OCI-LY1 (cell line): ENCODE measurements at regions not wholly inside any gene's neighbourhood (a gene's known extent, or its start where the extent isn't known, plus 50 kb on each side); places are given as distances from the start of the nearest gene placed in this dataset.

ENCODE experiments used
- H2AFZ ChIP-seq: fragments of 200-600 bp; sonication (generic), shearing (Covaris generic); 2 replicates; pipeline ENCODE4 v1.6.0; 2014; ENCODE audit warnings: antibody characterized with exemption, mild to moderate bottlenecking, low read length
- H3F3A ChIP-seq: fragments of 200-600 bp; sonication (generic), shearing (Covaris generic); 2 replicates; pipeline ENCODE4 v1.6.0; 2014; ENCODE audit warnings: mild to moderate bottlenecking, antibody characterized with exemption, low read length, moderate library complexity; ENCODE audit not compliant: insufficient read depth
- H3K27ac ChIP-seq: fragments of 200-600 bp; sonication (generic); 2 replicates; pipeline ENCODE4 v1.5.1; 2014; ENCODE audit warnings: low read length, mixed run types, mild to moderate bottlenecking, low read depth; ENCODE audit not compliant: poor library complexity, severe bottlenecking
- H3K27me3 ChIP-seq: fragments of 200-600 bp; sonication (generic); 2 replicates; pipeline ENCODE4 v1.6.0; 2014; ENCODE audit warnings: antibody characterized with exemption, mild to moderate bottlenecking, low read length, moderate library complexity; ENCODE audit not compliant: insufficient read depth
- H3K36me3 ChIP-seq: fragments of 200-600 bp; sonication (generic); 2 replicates; pipeline ENCODE4 v1.6.1; 2014; ENCODE audit warnings: mild to moderate bottlenecking, antibody characterized with exemption, low read length, moderate library complexity, mixed read lengths; ENCODE audit not compliant: insufficient read depth
- H3K4me1 ChIP-seq: fragments of 200-600 bp; sonication (generic); 2 replicates; pipeline ENCODE4 v1.5.1; 2014; ENCODE audit warnings: mild to moderate bottlenecking, low read length, moderate library complexity; ENCODE audit not compliant: insufficient read depth, severe bottlenecking
- H3K4me2 ChIP-seq: fragments of 200-600 bp; sonication (generic), shearing (Covaris generic); 2 replicates; pipeline ENCODE4 v1.6.1; 2014; ENCODE audit warnings: low read length
- H3K4me3 ChIP-seq: fragments of 200-600 bp; sonication (generic); 2 replicates; pipeline ENCODE4 v1.5.1; 2014; ENCODE audit warnings: low read length, low read depth, mild to moderate bottlenecking, mixed read lengths; ENCODE audit not compliant: poor library complexity, severe bottlenecking
- H3K79me2 ChIP-seq: fragments of 200-600 bp; shearing (Covaris generic); 2 replicates; pipeline ENCODE4 v1.6.1; 2016; ENCODE audit warnings: mixed run types, low read length, mixed read lengths; ENCODE audit not compliant: insufficient read depth
- H3K9ac ChIP-seq: fragments of 200-600 bp; sonication (generic), shearing (Covaris generic); 2 replicates; pipeline ENCODE4 v1.6.1; 2014; ENCODE audit warnings: mild to moderate bottlenecking, low read length, mixed read lengths
- H3K9me2 ChIP-seq: fragments of 200-600 bp; sonication (generic), shearing (Covaris generic); 2 replicates; pipeline ENCODE4 v1.6.1; 2014; ENCODE audit warnings: low read depth, mild to moderate bottlenecking, low read length, mixed read lengths
- H3K9me3 ChIP-seq: fragments of 200-600 bp; shearing (Covaris generic); 2 replicates; pipeline ENCODE4 v1.6.1; 2014; ENCODE audit warnings: low read length, mixed read lengths
- H4K20me1 ChIP-seq: fragments of 200-600 bp; sonication (generic), shearing (Covaris generic); 2 replicates; pipeline ENCODE4 v1.6.0; 2016; ENCODE audit warnings: mild to moderate bottlenecking, low read length; ENCODE audit not compliant: insufficient read depth
- EZH2 ChIP-seq: fragments of 200-600 bp; sonication (generic), shearing (Covaris generic); IDR thresholded peaks from 2 replicates; pipeline ENCODE4 v1.8.0; 2017; ENCODE audit warnings: borderline replicate concordance, mixed run types, mild to moderate bottlenecking, antibody characterized with exemption, low read length, moderate library complexity, mixed read lengths
- TF ChIP-seq, protein P1 (sequence below): fragments of 200-600 bp; sonication (generic), shearing (Covaris generic); IDR thresholded peaks from 2 replicates; pipeline ENCODE4 v1.5.1; 2017; ENCODE audit warnings: mild to moderate bottlenecking, antibody characterized with exemption, low read length, moderate library complexity, mixed read lengths

DNA sequence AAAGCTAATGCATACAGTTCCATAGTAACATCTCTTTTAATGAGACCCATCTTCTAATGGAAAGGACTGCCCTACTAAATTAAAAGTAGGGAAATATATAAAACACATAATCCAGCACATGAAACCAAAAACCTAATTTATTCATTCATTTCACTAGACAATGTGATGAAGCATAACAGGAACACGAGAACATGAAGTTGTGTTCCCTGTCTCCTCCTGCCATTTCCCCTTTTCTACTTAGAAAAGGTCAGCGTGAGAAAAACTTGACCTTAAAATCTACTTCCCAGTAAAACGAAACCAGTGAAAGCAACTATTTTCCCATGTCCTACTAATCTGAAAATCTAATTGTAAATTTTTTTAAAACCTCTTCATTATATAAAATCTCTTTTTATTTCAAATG is 847.5 kb downstream of the TLE1 start:
- H3K79me2 ChIP-seq, result no peaks in the 10 kb centered on the region
- H3K4me2 ChIP-seq, result no peak overlapping the region
- H3K4me3 ChIP-seq, result no peak overlapping the region
- H3K27ac ChIP-seq, result no peak overlapping the region
- no peak overlapping the region for H3K9ac ChIP-seq
- H2AFZ ChIP-seq, result no peak overlapping the region
- no peaks in the 10 kb centered on the region for H3K9me3 ChIP-seq
- no peaks in the 10 kb centered on the region; the same call in 1 of the 2 replicates for H3K27me3 ChIP-seq
- H4K20me1 ChIP-seq, result no peaks in the 10 kb centered on the region
- no peaks in the 10 kb centered on the region for H3K4me1 ChIP-seq
- TF ChIP-seq, protein P1, sequence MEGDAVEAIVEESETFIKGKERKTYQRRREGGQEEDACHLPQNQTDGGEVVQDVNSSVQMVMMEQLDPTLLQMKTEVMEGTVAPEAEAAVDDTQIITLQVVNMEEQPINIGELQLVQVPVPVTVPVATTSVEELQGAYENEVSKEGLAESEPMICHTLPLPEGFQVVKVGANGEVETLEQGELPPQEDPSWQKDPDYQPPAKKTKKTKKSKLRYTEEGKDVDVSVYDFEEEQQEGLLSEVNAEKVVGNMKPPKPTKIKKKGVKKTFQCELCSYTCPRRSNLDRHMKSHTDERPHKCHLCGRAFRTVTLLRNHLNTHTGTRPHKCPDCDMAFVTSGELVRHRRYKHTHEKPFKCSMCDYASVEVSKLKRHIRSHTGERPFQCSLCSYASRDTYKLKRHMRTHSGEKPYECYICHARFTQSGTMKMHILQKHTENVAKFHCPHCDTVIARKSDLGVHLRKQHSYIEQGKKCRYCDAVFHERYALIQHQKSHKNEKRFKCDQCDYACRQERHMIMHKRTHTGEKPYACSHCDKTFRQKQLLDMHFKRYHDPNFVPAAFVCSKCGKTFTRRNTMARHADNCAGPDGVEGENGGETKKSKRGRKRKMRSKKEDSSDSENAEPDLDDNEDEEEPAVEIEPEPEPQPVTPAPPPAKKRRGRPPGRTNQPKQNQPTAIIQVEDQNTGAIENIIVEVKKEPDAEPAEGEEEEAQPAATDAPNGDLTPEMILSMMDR, result no peak
- TF ChIP-seq EZH2, result no peak
- no peaks in the 10 kb centered on the region for H3K9me2 ChIP-seq
- H3F3A ChIP-seq, result no peaks in the 10 kb centered on the region
- H3K36me3 ChIP-seq, result no peaks in the 10 kb centered on the region

DNA sequence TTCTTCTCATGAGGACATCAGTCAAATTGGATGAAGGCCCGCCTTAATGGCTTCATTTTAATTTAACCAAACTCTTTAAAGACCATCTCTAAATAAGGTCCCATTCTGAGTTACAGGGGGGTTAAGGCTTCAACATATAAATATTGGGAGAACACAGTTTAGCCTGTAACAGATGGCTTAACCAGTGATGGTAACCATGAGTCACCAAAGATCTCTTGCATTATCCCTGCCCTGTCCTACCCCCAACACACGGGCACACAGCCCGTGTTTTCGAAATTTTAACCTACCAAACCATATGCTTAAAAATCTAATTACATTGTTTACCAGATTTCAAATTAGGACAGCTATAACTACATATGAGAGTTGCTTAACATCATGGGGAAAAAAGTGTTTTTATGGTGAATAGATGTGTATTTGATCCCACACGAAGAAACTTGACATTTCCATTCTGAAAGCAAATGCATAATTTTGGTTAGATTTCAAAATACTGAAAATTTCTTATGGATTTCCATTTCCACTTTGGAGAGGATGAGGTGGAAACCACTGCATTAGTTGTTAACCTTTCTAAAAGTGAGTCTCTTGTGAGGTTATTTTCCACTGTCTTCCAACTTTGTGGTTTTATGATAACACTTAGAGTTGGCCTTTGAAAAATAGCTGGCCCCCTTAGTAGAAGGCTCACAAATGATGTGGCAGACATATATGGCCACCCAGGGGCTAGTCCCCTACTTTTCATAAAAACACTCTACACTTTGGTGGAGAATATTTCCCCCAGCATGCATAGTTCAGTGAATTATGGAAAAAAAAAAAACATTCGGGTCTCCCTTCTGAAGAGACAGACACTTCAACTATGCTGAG is 849.3 kb downstream of the TLE1 start:
- H3K9ac ChIP-seq, result no peak overlapping the region
- no peak overlapping the region for H3K4me2 ChIP-seq
- no peak for TF ChIP-seq EZH2
- TF ChIP-seq, protein P1, result no peak
- H3K4me1 ChIP-seq, result no peaks in the 10 kb centered on the region
- H3K27me3 ChIP-seq, result no peaks in the 10 kb centered on the region; the same call in 1 of the 2 replicates
- no peaks in the 10 kb centered on the region for H3F3A ChIP-seq
- H3K4me3 ChIP-seq, result no peak overlapping the region
- no peaks in the 10 kb centered on the region for H3K9me3 ChIP-seq
- no peak overlapping the region for H3K27ac ChIP-seq
- no peaks in the 10 kb centered on the region for H3K79me2 ChIP-seq
- H3K36me3 ChIP-seq, result no peaks in the 10 kb centered on the region
- H4K20me1 ChIP-seq, result no peaks in the 10 kb centered on the region
- H3K9me2 ChIP-seq, result no peaks in the 10 kb centered on the region
- H2AFZ ChIP-seq, result no peak overlapping the region

DNA sequence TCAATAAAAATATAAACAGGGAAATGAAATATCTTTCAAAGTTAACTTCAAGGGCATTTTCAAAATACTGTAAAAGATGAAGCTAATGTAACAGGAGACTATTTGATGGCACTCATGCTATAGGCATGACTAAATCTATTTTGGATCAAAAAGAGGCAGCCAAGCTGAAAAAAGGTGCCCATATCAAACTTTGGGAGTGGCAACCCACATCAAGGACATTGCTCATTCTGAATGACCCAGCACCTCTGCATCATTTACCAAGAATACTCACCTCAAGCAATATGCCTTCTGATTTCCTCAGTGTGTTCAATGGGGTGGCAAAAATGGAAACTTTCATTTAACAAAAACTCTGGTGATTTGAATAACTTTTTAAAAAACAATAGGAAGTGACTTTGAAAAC is 853.3 kb downstream of the TLE1 start:
- no peak overlapping the region for H3K4me2 ChIP-seq
- H3K4me3 ChIP-seq, result no peak overlapping the region
- H3K4me1 ChIP-seq, result no peaks in the 10 kb centered on the region
- H3F3A ChIP-seq, result no peaks in the 10 kb centered on the region
- H4K20me1 ChIP-seq, result no peaks in the 10 kb centered on the region
- no peak overlapping the region for H2AFZ ChIP-seq
- no peaks in the 10 kb centered on the region for H3K9me2 ChIP-seq
- no peaks in the 10 kb centered on the region for H3K9me3 ChIP-seq
- TF ChIP-seq EZH2, result no peak
- TF ChIP-seq, protein P1, result no peak
- no peaks in the 10 kb centered on the region for H3K36me3 ChIP-seq
- no peak overlapping the region for H3K27ac ChIP-seq
- H3K79me2 ChIP-seq, result no peaks in the 10 kb centered on the region
- H3K9ac ChIP-seq, result no peak overlapping the region
- H3K27me3 ChIP-seq, result no peaks in the 10 kb centered on the region
